Heart left ventricle (tissue), 16 donors: ENCODE measurements at regions not wholly inside any gene's neighbourhood (a gene's known extent, or its start where the extent isn't known, plus 50 kb on each side); places are given as distances from the start of the nearest gene placed in this dataset.

Experiments used
- ATAC-seq, 4 donors: fragments of 200-7000 bp; cut with Tn5 transposase; one replicate each; pipeline ENCODE4 v1.9.1; 2020 to 2022; ENCODE audit warnings: moderate library complexity in 4 of 4, mild to moderate bottlenecking in 3 of 4, moderate number of reproducible peaks in 1 of 4
- DNase-seq, 5 donors: peaks; one replicate each; pipeline ENCODE4 v3.0.0-alpha.2; 2020
- H3K27ac ChIP-seq, 12 donors: fragments of 200-600 bp; sonication (generic) in 4 of 12; one replicate each; pipeline versions ENCODE4 v1.5.0 to v1.8.0; 2016 to 2022; ENCODE audit warnings: mild to moderate bottlenecking in 2 of 12
- H3K27me3 ChIP-seq, 9 donors: fragments of 200-600 bp; sonication (generic) in 2 of 9; one replicate each; pipeline versions ENCODE4 v1.5.1 to v1.8.0; 2016 to 2022; ENCODE audit warnings: mild to moderate bottlenecking in 3 of 9
- H3K36me3 ChIP-seq, 9 donors: fragments of 200-600 bp; sonication (generic) in 2 of 9; one replicate each; pipeline versions ENCODE4 v1.5.0 to v1.8.0; 2018 to 2022; ENCODE audit warnings: mild to moderate bottlenecking in 2 of 9
- H3K4me1 ChIP-seq, 12 donors: fragments of 200-600 bp; sonication (generic) in 4 of 12; one replicate each; pipeline versions ENCODE4 v1.5.0 to v1.8.0; 2016 to 2022; ENCODE audit warnings: mild to moderate bottlenecking in 3 of 12
- H3K4me3 ChIP-seq, 12 donors: fragments of 200-600 bp; sonication (generic) in 4 of 12; one replicate each; pipeline versions ENCODE4 v1.5.0 to v1.8.0; 2017 to 2022; ENCODE audit warnings: mild to moderate bottlenecking in 9 of 12, moderate library complexity in 4 of 12
- H3K9me3 ChIP-seq, 12 donors: fragments of 200-600 bp; sonication (generic) in 4 of 12; one replicate each; pipeline versions ENCODE4 v1.5.0 to v1.8.0; 2016 to 2022; ENCODE audit warnings: mild to moderate bottlenecking in 1 of 12
- POLR2A ChIP-seq, 2 donors: fragments of 450-650 bp; IDR thresholded peaks; one replicate each; pipeline ENCODE4 v1.6.1; 2017; ENCODE audit warnings: antibody characterized with exemption in 2 of 2, mild to moderate bottlenecking in 2 of 2, moderate library complexity in 2 of 2
- WGBS, 4 donors: extraction: QIAGEN DNeasy Blood & Tissue Kit in 2 of 4; methylation state at CpG; one replicate each; pipeline versions ENCODE4 v1.1.5 to v1.1.7; 2013 to 2018; 5-methylcytosine and 5-hydroxymethylcytosine counted together
- intact Hi-C, 10 donors: fragments of 100-400 bp; cut with DNase I; formaldehyde crosslinking; loops; one replicate each; pipeline versions ENCODE4 v1.11.1 to v1.14.2; 2022
- TF ChIP-seq, protein P1 (sequence below), 12 donors: fragments of 200-600 bp; sonication (generic) in 4 of 12; IDR thresholded peaks; one replicate each; pipeline versions ENCODE4 v1.5.0 to v1.8.0; 2018 to 2022; ENCODE audit warnings: antibody characterized with exemption in 12 of 12, mild to moderate bottlenecking in 5 of 12
- donor health status: ischemic (EF 13 %, LVEDD 7.1; RV severe dilation, severe dysfunction).
- donor health status: healthy with polysubstance abuse.
- donor health status: DM: no; HTN: yes; CAD: no.
- donor health status: DM: no; HTN: no; CAD: no.
- donor health status: ischemic (EF 25% LVEDD 6.9; RV normal size, moderate dysfunction).
- donor health status: ischemic (EF 25% LVEDD 5.7; RV mildly dilated, moderate dysfunction).
- donor health status: healthy.
- donor health status: DM: yes; HTN: yes; CAD: no.
- donor health status: ischemic (EF 35%, LVEDD 5.7; RV mildly dilated, moderate dysfunction).
- donor health status: nonischemic (EF 11% LVEDD 7.7; RV severe dilation, severe dysfunction).
- donor health status: DM: yes; HTN: yes; CAD: no.
- donor health status: PGD.
- donor health status: ischemic (EF 29% LVEDD 5.4; RV normal size, mild dysfunction).
- donor health status: nonischemic (EF 23%, LVEDD 6.1; RV moderate dilation, normal function).

DNA sequence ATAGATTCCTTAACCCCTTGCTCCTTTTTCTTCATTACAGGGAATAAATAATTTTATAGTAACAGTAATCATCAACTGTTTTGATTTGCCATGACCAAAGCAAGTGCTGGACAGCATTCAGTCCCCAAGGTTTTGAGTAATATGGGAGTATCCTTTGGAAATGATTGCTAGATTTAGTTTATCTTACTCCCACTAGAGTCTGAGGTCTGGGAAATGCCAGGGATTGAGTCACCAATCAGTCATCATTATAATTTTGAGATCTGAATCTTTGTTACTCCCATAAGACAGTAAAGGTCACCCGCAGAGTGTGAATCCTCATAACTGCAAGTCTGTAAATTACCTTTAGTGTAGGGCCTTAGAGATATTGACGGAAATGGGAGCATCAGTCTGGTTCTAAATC, 133.7 kb upstream of the SEMA3E start:
- Histone ChIP-seq H3K9me3 (no peaks in the 10 kb centered on the region), H3K27me3 (no peaks in the 10 kb centered on the region), H3K4me1 (no peaks in the 10 kb centered on the region), H3K27ac (no peak overlapping the region), H3K36me3 (no peaks in the 10 kb centered on the region), H3K4me3 (no peak overlapping the region)
- intact Hi-C loops = no loop called here
- DNase-seq = no peak
- ATAC-seq = no peak
- 84 to 91% (median 87%) methylated on average over 2 of the region's 2 CpGs for WGBS, 4 donors
- TF ChIP-seq, protein P1, sequence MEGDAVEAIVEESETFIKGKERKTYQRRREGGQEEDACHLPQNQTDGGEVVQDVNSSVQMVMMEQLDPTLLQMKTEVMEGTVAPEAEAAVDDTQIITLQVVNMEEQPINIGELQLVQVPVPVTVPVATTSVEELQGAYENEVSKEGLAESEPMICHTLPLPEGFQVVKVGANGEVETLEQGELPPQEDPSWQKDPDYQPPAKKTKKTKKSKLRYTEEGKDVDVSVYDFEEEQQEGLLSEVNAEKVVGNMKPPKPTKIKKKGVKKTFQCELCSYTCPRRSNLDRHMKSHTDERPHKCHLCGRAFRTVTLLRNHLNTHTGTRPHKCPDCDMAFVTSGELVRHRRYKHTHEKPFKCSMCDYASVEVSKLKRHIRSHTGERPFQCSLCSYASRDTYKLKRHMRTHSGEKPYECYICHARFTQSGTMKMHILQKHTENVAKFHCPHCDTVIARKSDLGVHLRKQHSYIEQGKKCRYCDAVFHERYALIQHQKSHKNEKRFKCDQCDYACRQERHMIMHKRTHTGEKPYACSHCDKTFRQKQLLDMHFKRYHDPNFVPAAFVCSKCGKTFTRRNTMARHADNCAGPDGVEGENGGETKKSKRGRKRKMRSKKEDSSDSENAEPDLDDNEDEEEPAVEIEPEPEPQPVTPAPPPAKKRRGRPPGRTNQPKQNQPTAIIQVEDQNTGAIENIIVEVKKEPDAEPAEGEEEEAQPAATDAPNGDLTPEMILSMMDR (IDR thresholded peaks at IDR 0.05) = no peak
- TF ChIP-seq POLR2A (IDR thresholded peaks at IDR 0.05) = no peak

DNA sequence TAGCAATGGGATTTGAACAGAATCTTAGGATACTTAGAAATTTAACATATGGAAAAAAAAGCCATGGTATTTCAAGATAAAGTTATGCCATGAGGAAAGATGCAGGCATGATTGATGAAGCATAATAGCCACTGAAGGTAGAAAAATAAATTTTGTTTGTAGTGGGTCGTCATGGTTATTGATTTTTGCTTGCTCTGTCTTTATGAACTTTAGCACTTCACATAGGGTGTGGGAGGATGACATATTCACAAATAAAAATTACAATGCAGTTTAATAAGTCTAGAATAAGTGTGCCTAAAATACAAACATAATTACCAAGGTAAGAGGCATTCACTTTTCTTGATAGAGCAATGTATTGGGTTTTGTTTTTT, 129.1 kb upstream of the SEMA3E start:
- 56 to 78% (median 68%) methylated on average over 1 of the region's 1 CpG for WGBS, 4 donors
- Histone ChIP-seq H3K36me3 (no peaks in the 10 kb centered on the region), H3K4me3 (no peak overlapping the region), H3K27me3 (no peaks in the 10 kb centered on the region), H3K27ac (no peak overlapping the region), H3K4me1 (no peaks in the 10 kb centered on the region), H3K9me3 (peaks cover 0 to 4% (median 0%) of the 10 kb centered on the region in 12 donors)
- ATAC-seq (no peak), DNase-seq (no peak)
- intact Hi-C loops = no loop called here
- TF ChIP-seq, protein P1 (IDR thresholded peaks at IDR 0.05) = no peak
- no peak for TF ChIP-seq POLR2A (IDR thresholded peaks at IDR 0.05)

DNA sequence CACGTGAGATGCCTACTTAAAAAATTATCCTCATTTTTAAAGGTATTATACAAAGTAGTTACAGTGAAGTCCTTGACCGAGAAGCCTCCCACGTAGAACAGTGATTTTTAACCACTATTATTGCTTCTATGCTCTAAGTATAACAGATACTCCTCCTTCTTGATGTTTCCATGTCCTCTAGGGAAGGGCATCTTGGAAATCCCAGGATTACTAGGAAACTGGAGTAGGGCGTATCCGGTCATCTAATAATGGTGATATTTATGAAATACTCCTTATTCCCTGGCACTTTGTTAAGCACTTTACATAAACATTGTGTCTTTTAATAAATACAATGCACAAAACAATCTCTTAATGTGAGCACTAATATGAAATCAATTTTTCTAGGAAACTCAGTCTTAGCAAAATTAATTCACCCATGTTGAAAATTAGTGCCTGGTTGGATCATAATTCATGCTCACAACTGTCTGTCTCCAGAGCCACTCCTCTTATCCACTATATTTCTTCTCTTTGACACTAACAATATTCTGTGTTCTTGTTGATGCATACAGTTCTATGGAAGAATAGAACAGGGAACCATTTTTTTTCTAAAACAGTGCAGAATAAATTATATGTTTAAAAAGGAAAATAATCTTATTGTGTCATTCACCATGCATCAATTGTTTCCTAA, 128.6 kb upstream of the SEMA3E start:
- H3K27me3 ChIP-seq = no peaks in the 10 kb centered on the region
- intact Hi-C loops = no loop called here
- no peak overlapping the region for H3K27ac ChIP-seq
- 83 to 91% (median 86%) methylated on average over 5 of the region's 5 CpGs for WGBS, 4 donors
- DNase-seq = no peak
- H3K36me3 ChIP-seq = no peaks in the 10 kb centered on the region
- ATAC-seq = no peak
- no peaks in the 10 kb centered on the region for H3K4me1 ChIP-seq
- H3K4me3 ChIP-seq = no peak overlapping the region
- H3K9me3 ChIP-seq = peaks cover 0 to 4% (median 0%) of the 10 kb centered on the region in 12 donors
- TF ChIP-seq, protein P1 (IDR thresholded peaks at IDR 0.05) = no peak
- no peak for TF ChIP-seq POLR2A (IDR thresholded peaks at IDR 0.05)

DNA sequence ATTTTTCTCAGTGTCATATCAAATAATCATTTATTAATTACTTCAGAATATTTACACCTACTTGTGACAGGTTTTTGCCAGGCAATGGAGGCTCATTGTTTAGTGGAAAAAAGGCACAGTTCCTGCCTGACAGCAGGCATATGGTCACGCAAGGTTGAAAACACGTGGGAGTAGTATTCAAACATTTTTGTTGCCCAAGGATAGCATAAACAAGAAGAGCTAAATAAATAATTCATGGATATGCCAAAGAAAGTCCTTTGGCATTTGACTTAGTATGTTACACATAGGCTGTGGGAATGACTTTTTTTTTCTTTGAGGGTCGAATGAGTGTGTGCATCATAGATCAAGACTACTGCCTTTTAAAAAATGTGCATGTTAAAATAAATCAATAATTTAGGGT, 120.5 kb upstream of the SEMA3E start:
- TF ChIP-seq, protein P1 (IDR thresholded peaks at IDR 0.05) = no peak
- no peak for TF ChIP-seq POLR2A (IDR thresholded peaks at IDR 0.05)
- Histone ChIP-seq H3K27me3 (no peaks in the 10 kb centered on the region), H3K27ac (no peak overlapping the region), H3K4me3 (no peak overlapping the region), H3K9me3 (peaks cover 0 to 4% (median 0%) of the 10 kb centered on the region in 12 donors), H3K4me1 (no peaks in the 10 kb centered on the region), H3K36me3 (no peaks in the 10 kb centered on the region)
- no peak for DNase-seq
- intact Hi-C loops = no loop called here
- no peak for ATAC-seq
- 73 to 82% (median 76%) methylated on average over 3 of the region's 3 CpGs for WGBS, 4 donors
